ENCODE measurements at regions not wholly inside any gene's neighbourhood (a gene's known extent, or its start where the extent isn't known, plus 50 kb on each side); places are given as distances from the start of the nearest gene placed in this dataset.

DNA sequence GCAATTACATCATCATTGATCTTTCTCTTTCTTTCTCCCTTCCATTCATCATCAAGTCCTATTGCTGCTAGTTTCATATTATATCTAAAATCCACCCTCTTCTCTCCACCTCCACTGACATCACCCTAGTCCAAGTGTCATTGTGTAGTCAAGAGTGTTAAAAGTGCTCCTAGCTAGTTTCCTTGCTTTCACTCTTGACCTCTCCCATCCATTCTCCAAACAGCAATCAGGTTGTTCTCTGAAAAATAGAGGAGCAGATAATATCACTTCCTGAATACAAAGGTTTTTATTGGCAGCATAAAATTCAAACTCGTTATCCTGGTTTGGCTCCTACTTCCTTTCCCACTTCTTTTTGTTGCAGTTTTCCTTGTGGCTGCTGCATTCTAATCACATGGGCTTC is 61.6 kb upstream of the PHF14 start:
- TF ChIP-seq, protein P1, sequence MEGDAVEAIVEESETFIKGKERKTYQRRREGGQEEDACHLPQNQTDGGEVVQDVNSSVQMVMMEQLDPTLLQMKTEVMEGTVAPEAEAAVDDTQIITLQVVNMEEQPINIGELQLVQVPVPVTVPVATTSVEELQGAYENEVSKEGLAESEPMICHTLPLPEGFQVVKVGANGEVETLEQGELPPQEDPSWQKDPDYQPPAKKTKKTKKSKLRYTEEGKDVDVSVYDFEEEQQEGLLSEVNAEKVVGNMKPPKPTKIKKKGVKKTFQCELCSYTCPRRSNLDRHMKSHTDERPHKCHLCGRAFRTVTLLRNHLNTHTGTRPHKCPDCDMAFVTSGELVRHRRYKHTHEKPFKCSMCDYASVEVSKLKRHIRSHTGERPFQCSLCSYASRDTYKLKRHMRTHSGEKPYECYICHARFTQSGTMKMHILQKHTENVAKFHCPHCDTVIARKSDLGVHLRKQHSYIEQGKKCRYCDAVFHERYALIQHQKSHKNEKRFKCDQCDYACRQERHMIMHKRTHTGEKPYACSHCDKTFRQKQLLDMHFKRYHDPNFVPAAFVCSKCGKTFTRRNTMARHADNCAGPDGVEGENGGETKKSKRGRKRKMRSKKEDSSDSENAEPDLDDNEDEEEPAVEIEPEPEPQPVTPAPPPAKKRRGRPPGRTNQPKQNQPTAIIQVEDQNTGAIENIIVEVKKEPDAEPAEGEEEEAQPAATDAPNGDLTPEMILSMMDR (IDR thresholded peaks at IDR 0.05; ENCODE audit: poor library complexity) = no peak
- TF ChIP-seq EZH2phosphoT487 (IDR thresholded peaks at IDR 0.05; ENCODE audit: low read depth, severe bottlenecking, unreplicated experiment) = no peak

All from hepatocyte (in vitro differentiated cells).